Middle frontal gyrus (tissue), 1 donor: ENCODE measurements at regions not wholly inside any gene's neighbourhood (a gene's known extent, or its start where the extent isn't known, plus 50 kb on each side); places are given as distances from the start of the nearest gene placed in this dataset.

Experiments used
- DNase-seq: peaks from one replicate; pipeline ENCODE4 v3.0.0-alpha.2; 2015; ENCODE audit warnings: low spot score; ENCODE audit errors: extremely low spot score

GRCh38 chr5:118692811-118693342 is 295.5 kb downstream of the DTWD2 start:
- DNase-seq: no peak

- no peak for DNase-seq
Observed at GRCh38 chr5:118687661-118688621, 300.4 kb downstream of the DTWD2 start.

GRCh38 chr5:118687100-118687499 is 301.2 kb downstream of the DTWD2 start:
- DNase-seq: no peak

- DNase-seq: no peak
Observed at GRCh38 chr5:118681655-118682054, 306.7 kb downstream of the DTWD2 start.

- no peak for DNase-seq
Observed at GRCh38 chr5:118679264-118679940, 308.9 kb downstream of the DTWD2 start.

GRCh38 chr5:118678746-118679145 is 309.6 kb downstream of the DTWD2 start:
- DNase-seq: no peak

- DNase-seq: no peak
Observed at GRCh38 chr5:118675247-118675646, 313.1 kb downstream of the DTWD2 start.

GRCh38 chr5:118657576-118657975 is 330.8 kb downstream of the DTWD2 start:
- no peak for DNase-seq

- no peak for DNase-seq
Observed at GRCh38 chr5:118653872-118654271, 334.5 kb downstream of the DTWD2 start.

- no peak for DNase-seq
Observed at GRCh38 chr5:118653183-118653582, 335.2 kb downstream of the DTWD2 start.

GRCh38 chr5:118651002-118651401 is 337.3 kb downstream of the DTWD2 start:
- DNase-seq: no peak

- no peak for DNase-seq
Observed at GRCh38 chr5:118647587-118647986, 340.8 kb downstream of the DTWD2 start.

- no peak for DNase-seq
Observed at GRCh38 chr5:118646917-118647316, 341.4 kb downstream of the DTWD2 start.

GRCh38 chr5:118637947-118638670 is 350.2 kb downstream of the DTWD2 start:
- no peak for DNase-seq

- DNase-seq: no peak
Observed at GRCh38 chr5:118628660-118629354, 359.5 kb downstream of the DTWD2 start.

- no peak for DNase-seq
Observed at GRCh38 chr5:118620233-118620632, 368.1 kb downstream of the DTWD2 start.

- no peak for DNase-seq
Observed at GRCh38 chr5:118619823-118620222, 368.5 kb downstream of the DTWD2 start.

GRCh38 chr5:118616281-118616680 is 372.1 kb downstream of the DTWD2 start:
- DNase-seq: no peak

GRCh38 chr5:118614731-118615456 is 373.5 kb downstream of the DTWD2 start:
- no peak for DNase-seq

GRCh38 chr5:118611332-118611945 is 376.9 kb downstream of the DTWD2 start:
- DNase-seq: no peak
